ENCODE measurements at regions not wholly inside any gene's neighbourhood (a gene's known extent, or its start where the extent isn't known, plus 50 kb on each side); places are given as distances from the start of the nearest gene placed in this dataset.

DNA sequence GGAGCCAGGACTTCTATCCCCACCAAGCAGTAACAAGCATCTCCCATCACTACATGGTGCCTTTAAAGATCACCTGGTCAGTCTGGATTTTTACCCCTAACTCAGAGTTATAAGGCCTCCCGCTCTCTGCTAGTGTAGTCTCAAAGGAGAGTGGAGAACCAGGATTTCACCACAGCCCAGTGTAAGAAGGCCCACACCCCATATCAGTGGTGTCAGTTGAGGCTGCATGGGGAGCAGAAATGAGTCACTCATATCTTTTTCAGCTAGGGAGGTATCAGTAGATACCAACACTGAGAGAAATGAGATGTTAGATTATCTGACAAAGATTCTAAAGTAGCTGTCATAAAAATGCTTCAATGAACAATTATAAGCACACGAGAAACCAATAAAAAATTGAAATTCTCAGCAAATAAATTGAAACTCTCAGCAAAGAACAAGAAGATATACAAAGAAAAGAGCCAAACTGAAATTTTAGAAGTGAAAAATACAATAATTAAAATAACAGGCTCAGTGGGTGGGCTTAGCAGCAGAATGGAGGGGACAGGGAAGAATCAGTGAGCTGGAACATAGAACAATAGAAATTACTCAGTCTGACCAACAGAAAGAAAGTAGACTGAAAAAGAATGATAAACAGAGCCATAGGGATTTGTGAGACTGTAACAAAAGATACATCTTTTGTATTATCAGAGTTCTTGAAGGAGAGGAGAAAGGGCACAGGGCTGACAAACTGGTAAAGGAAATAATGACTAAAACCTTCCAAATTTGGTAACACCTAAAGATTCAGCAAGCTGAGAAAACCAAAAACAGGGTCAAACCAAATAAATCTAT, 257.7 kb downstream of the ANAPC1 start:
- TF ChIP-seq, protein P1, sequence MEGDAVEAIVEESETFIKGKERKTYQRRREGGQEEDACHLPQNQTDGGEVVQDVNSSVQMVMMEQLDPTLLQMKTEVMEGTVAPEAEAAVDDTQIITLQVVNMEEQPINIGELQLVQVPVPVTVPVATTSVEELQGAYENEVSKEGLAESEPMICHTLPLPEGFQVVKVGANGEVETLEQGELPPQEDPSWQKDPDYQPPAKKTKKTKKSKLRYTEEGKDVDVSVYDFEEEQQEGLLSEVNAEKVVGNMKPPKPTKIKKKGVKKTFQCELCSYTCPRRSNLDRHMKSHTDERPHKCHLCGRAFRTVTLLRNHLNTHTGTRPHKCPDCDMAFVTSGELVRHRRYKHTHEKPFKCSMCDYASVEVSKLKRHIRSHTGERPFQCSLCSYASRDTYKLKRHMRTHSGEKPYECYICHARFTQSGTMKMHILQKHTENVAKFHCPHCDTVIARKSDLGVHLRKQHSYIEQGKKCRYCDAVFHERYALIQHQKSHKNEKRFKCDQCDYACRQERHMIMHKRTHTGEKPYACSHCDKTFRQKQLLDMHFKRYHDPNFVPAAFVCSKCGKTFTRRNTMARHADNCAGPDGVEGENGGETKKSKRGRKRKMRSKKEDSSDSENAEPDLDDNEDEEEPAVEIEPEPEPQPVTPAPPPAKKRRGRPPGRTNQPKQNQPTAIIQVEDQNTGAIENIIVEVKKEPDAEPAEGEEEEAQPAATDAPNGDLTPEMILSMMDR (IDR thresholded peaks at IDR 0.05; ENCODE audit: borderline replicate concordance, extremely low read depth, low read length, poor library complexity, severe bottlenecking) = no peak
- no peak for TF ChIP-seq EZH2 (IDR thresholded peaks at IDR 0.05; ENCODE audit: borderline replicate concordance, low read depth, low read length, severe bottlenecking)
